GM18951 (cell line): ENCODE measurements at regions not wholly inside any gene's neighbourhood (a gene's known extent, or its start where the extent isn't known, plus 50 kb on each side); places are given as distances from the start of the nearest gene placed in this dataset.

Experiments
- POLR2A ChIP-seq: IDR thresholded peaks from 4 replicates; pipeline ENCODE4 v1.6.1; 2011; ENCODE audit warnings: mild to moderate bottlenecking; ENCODE audit not compliant: insufficient read length, insufficient read depth; ENCODE audit errors: extremely low read depth
- in situ Hi-C: fragments of 300-500 bp; cut with MboI; formaldehyde crosslinking; loops from one replicate; pipeline ENCODE4 v1.12.0; 2022; ENCODE audit warnings: low sequenced_read_pairs, mixed read lengths, inconsistent platforms; ENCODE audit not compliant: unreplicated experiment

DNA sequence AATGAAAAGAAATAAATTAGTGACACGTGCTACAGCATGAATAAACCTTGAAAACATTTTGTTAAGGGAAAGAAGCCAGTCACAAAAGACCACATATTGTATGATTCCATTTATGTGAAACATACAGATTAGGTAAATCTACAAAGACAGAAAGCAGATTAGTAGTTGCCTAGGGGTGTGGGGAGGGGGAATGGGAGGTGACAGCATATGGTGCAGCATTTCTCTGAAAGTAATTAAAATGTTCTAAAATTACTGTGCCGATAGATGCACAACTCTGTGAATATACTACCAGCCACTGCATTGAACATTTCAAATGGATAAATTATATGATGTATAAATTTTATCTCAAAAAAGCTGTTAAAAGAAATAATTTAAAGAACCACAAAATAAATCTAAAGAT is 161.0 kb downstream of the TRIB2 start:
- no peak for TF ChIP-seq POLR2A
- in situ Hi-C loops, result no loop called here

DNA sequence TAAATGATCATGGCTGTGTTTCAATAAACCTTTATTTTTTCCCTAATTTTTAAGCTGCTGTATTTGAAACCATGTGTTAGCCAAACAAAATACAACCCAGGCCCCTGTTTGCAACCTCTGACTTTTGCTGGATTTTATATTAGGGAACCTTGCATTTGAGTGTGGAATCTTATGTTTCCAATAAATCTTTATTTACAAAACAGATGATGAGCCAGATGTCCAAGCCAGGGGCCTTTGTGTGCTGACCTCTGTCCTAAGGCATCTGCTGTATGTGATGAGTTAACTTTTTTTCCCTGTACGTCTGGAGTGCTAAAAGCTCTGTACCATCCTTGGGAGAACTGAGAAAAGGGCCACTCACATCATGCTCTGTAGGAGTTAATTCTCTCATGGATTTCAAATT is 162.9 kb downstream of the TRIB2 start:
- in situ Hi-C loops, result no loop called here
- no peak for TF ChIP-seq POLR2A

DNA sequence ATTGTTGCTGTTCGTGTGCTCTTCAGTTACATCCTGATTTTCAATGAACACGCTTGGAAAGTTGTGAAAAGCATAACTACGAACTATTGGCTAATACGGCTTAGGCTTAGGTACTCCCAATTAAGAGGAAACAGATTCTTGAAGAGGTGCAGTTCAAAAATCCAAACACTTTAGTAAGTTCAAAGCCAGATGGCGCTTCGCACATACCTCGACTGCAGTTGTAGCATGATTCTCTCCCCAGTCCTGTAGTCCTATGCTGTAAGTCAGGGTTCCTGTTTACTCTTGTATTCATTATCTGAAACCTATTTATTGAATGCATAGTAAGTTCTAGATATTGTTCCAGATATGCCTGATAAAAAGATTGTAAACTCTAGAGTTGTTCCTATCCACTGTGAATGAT is 165.2 kb downstream of the TRIB2 start:
- TF ChIP-seq POLR2A, result no peak
- in situ Hi-C loops, result no loop called here

DNA sequence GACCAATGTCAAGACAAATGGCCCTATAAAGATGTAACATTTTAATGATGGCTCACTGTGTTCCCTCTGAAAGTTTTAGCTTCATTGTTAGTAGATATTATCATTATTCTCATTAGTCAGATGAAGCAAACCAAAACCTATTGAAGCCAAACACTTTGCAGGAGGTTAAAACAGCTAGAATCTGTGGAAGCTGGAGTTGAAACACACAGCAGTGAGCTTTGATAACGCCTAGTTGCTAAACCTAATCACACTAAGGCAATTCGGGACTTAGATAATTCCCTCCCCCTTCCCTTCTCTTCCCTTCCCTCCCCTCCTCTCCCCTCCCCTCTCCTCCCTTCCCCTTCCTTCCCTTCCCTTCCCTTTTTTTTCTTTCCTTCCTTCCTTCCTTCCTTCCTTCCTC is 165.7 kb downstream of the TRIB2 start:
- in situ Hi-C loops, result no loop called here
- no peak for TF ChIP-seq POLR2A

DNA sequence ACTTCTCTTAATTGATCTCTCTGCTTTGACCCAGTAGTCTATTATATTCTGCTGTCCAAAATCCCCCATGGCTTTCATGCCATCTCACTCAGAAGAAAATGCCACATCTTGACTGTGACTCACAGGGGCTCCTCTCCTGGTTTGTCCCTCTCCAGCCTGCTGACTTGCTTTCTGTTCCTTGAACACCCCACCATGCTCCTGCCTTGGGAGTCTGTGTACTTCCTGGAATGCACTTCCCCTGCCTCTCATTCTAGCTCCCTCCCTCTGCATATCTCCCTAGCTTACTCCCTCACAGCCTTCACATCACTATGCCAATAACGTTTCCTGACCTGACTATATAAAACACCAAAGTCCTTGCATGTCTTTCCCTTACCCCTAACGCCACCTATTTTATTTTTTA is 167.2 kb downstream of the TRIB2 start:
- in situ Hi-C loops, result no loop called here
- no peak for TF ChIP-seq POLR2A

DNA sequence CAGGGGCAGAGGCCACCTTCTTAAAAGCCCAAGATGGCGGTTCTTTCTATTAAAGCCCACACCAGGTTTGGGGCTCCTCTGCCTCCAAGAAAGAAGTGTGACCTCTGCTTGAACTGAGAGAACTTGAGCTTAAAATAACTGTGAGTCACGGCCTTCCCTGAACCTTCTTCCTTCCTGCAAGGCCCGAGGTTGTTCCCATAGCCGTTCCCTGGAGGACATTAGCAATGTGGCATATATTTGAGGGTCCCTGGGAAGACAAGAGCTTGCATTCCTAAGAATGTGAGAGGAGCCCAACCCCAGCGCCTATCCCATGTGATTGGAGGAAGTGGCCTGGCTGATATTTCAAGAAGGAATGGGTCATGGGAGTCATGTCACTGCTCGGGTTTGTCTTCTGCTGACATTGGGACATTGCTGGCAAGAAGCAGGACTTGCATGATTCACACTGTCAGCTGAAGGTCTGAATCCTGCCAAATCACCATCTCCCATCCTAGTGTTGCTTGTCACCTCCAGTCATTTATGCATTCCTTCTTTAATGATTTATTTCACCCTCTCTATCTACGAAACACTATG is 168.1 kb downstream of the TRIB2 start:
- in situ Hi-C loops, result no loop called here
- TF ChIP-seq POLR2A, result no peak

DNA sequence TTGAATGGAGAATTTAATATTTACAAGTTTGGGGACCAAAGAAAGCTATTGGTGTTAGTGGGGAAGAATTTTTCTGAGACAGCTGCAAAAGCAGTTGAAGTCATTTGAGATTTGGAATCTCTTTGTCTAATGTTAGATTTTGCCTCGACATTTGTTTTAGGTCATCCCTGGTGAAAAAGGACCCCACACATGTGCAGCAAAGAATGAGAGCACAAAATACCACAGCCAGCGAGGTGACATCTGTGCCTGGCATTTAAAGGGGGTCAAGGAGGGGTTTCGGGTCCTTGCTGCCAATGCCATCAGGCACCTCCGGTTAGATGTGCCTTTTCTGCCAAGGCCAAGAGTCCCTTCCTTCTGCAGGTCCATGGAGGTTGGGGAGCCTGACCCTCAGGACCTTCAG is 173.3 kb downstream of the TRIB2 start:
- no peak for TF ChIP-seq POLR2A
- in situ Hi-C loops, result no loop called here

DNA sequence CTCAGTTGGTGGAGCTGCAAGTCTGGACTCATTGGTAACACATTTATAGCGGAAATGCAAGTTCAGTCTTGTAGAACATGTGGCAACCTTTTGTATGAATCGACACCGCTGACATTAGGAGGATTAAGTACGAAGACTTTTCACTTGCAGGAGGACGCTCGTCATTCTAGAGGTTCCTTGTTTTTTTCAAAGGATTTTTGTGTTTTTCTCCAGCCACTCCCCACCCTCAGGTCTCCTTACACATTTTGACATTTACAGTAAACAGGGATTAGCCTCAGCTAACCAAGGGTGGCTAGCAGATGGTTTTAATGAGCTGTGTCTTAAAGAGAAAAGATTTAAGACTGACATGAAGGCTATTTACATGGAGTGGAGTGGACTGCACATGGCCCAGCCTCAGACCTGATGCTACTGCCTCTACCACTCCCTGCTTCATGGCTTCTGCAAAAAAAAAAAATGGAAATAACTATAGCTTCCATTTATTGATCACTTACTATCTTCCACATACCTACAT is 173.8 kb downstream of the TRIB2 start:
- TF ChIP-seq POLR2A, result no peak
- in situ Hi-C loops, result no loop called here

DNA sequence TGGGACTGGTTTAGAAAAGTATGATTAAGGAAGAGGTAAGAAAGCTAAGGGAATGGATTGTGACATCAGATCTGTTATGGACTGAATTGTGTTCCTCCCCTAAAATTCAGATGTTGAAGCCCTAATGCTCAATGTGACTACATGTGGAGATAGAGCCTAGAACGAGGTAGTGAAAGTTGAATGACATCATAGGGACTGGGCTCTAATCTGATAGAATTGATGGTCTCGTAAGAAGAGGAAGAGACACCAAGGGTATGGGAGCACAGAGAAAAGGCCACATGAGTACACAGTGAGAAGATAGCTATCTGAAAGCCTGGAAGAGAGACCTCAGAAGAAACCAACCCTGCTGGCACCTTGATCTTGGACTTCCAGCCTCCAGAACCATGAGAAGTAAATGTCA is 178.3 kb downstream of the TRIB2 start:
- no peak for TF ChIP-seq POLR2A
- in situ Hi-C loops, result no loop called here

DNA sequence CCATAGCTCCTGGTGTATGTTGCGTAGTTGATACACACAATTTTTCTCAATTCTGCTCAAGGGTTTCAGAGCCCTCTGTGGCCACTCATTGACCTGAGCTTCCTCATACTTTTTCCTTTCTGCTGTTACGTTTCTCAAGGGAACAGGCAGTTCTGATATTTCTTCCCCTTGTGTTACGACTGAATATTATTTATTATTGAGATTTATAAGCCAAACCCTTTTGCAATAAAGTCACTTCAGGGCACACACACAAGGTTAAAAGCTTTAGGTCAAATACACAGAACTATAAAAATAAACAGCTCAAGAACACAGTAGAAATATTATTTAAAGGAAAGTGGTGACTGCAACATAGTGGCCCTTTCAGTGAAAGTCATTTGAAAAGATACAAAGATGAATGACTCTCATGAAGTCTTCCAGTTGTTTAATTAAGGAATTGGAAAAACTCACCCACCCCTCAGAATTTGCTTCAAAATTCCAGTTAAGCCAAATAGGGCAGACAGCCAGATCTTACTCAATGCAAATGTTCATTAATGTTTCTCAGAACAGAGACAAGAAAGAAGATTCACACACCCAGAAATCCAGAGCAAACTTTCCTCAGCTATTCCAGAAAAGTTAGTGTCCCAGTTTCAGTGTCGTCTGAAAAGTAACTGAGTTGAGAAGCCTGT is 179.7 kb downstream of the TRIB2 start:
- TF ChIP-seq POLR2A, result no peak
- in situ Hi-C loops, result no loop called here

DNA sequence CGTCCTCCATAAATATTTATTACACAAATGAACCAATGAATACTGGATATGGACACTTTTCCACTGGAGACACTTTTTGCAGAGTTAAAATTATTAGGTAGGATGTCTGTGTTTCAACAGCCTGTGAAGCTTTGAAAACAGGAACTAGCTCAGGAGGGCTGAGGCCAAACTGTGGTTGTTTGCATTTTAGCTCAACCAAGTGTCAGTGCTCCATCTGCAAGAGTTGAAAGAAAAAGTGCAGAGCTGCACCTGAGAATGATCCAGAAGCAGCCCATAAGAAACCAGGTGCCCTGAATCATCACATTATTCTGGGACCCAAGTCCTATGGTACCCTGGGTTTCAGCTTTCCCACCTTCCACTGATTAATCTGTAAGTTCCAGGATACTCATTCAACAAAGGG is 180.4 kb downstream of the TRIB2 start:
- no peak for TF ChIP-seq POLR2A
- in situ Hi-C loops, result no loop called here

DNA sequence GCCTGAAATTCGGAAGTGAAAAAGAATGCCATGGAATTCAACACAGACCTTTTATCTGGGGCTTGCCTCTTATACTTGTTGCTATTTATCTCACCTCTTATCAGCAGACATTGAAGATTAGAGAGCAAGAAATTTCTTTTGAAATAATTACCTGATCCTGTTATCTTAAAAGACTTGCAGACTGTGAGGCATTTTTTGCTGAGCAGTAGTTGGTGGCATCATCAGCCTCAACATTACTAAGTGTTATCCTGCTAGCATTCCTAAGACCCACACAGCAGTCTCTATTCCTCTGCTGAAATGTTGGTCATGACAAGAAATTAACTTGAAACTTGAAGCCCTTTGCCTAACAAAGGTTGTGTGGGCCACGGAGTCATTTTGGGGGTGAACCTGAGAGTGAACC is 186.5 kb downstream of the TRIB2 start:
- no peak for TF ChIP-seq POLR2A
- in situ Hi-C loops, result no loop called here

DNA sequence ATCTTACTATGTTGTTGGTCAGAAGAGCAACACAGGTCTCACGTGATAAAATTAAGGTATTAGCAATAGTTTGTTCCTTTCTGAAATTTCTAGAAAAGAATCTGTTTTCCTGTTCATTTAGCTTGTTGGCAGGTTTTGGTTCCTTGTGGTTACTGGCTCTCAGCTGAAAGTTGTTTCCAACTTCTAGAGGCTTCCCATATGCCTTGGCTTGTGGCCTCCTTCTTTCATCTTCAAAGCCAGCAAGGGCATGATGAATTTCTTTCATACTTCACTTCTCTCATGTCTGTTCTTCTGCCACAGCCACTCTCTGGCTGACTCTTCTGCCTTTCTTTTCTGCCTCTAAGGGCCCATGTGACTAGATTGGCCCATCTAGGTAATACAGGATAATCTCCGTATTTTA is 193.7 kb downstream of the TRIB2 start:
- in situ Hi-C loops, result no loop called here
- no peak for TF ChIP-seq POLR2A

DNA sequence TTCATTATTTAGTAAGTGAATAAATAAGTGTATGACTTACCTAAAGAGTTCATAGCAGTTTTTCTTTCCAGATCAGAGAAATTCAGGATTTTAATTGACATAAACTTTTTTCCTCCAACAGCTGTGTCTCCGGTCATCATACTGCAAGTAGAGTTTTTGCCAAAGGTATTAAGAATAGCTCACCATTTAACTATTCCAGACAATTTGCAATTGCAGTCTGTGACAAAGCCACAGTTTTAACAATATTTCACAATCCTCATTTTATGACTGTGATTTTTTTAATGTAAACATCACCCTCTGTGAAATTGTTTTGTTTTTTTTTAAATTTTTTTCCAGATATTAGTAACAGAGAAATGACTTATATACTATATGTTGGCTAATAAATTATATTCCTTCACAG is 199.1 kb downstream of the TRIB2 start:
- in situ Hi-C loops, result no loop called here
- TF ChIP-seq POLR2A, result no peak
